Ovary (tissue), 7 donors: ENCODE measurements at regions not wholly inside any gene's neighbourhood (a gene's known extent, or its start where the extent isn't known, plus 50 kb on each side); places are given as distances from the start of the nearest gene placed in this dataset.
"Not testable (repeated sequence)": the region's sequence is repeated elsewhere in the genome, so short reads cannot be mapped to it uniquely, and the experiment has no call there.

Experiments
- DNase-seq, 5 donors: peaks; one replicate each; pipeline ENCODE4 v3.0.0-alpha.2; 2019 to 2020
- H3K27ac ChIP-seq, 2 donors: fragments of 200-600 bp; one replicate each; pipeline versions ENCODE4 v1.5.1 to v1.8.0; 2019 to 2022
- H3K27me3 ChIP-seq: fragments of 200-600 bp; one replicate; pipeline ENCODE4 v1.8.0; 2022
- H3K36me3 ChIP-seq: fragments of 200-600 bp; sonication (generic); one replicate; pipeline ENCODE4 v1.5.1; 2019
- H3K4me1 ChIP-seq: one replicate; pipeline ENCODE4 v1.8.1; 2013; ENCODE audit warnings: mild to moderate bottlenecking, moderate library complexity; ENCODE audit not compliant: insufficient read depth
- H3K4me3 ChIP-seq: fragments of 200-600 bp; sonication (generic); one replicate; pipeline ENCODE4 v1.5.1; 2017
- H3K9me3 ChIP-seq, 2 donors: fragments of 200-600 bp in 1 of 2; sonication (generic) in 1 of 2; one replicate each; pipeline versions ENCODE4 v1.5.1 to v1.8.1; 2013 to 2019; ENCODE audit warnings: mild to moderate bottlenecking in 1 of 2, moderate library complexity in 1 of 2
- EP300 ChIP-seq: sonication (generic); formaldehyde crosslinking; IDR thresholded peaks from one replicate; pipeline ENCODE4 v1.6.1; 2017; ENCODE audit warnings: antibody characterized with exemption
- POLR2A ChIP-seq: fragments of 450-650 bp; IDR thresholded peaks from one replicate; pipeline ENCODE4 v1.6.1; 2017; ENCODE audit warnings: antibody characterized with exemption, mild to moderate bottlenecking, moderate library complexity
- WGBS, 3 donors: extraction: QIAGEN DNeasy Blood & Tissue Kit in 1 of 3; methylation state at CpG; one replicate each; pipeline versions ENCODE4 v1.1.5 to v1.1.7; 2013 to 2017; 5-methylcytosine and 5-hydroxymethylcytosine counted together
- intact Hi-C, 4 donors: fragments of 100-400 bp; cut with DNase I; formaldehyde crosslinking; loops; one replicate each; pipeline versions ENCODE4 v1.11.0 to v1.15.1; 2022 to 2023
- TF ChIP-seq, protein P1 (sequence below), 3 donors: fragments of 450-650 bp in 2 of 3; fragments of 200-600 bp in 1 of 3; IDR thresholded peaks; one replicate each; pipeline versions ENCODE4 v1.5.1 to v1.8.0; 2016 to 2022; ENCODE audit warnings: antibody characterized with exemption in 3 of 3, mild to moderate bottlenecking in 1 of 3
- donor health status: DM: no; HTN: no; CAD: no; lungs with moderate emphysema.
- donor health status: DM: no; HTN: no; CAD: no.
- donor health status: Bipolar disorder and iron deficiency.
- donor health status: DM: no; HTN: no; CAD: no.
- donor health status: DM: yes; HTN: yes; CAD: no.

GRCh38 chr6:167402195-167402686 lies 77.4 kb downstream of the TTLL2 start:
- Histone ChIP-seq H3K36me3 (no peaks in the 10 kb centered on the region), H3K27me3 (no peaks in the 10 kb centered on the region), H3K9me3 (no peaks in the 10 kb centered on the region), H3K4me3 (no peak overlapping the region), H3K4me1 (no peaks in the 10 kb centered on the region), H3K27ac (no peak overlapping the region)
- intact Hi-C loops: no loop called here
- no peak for DNase-seq
- TF ChIP-seq, protein P1, sequence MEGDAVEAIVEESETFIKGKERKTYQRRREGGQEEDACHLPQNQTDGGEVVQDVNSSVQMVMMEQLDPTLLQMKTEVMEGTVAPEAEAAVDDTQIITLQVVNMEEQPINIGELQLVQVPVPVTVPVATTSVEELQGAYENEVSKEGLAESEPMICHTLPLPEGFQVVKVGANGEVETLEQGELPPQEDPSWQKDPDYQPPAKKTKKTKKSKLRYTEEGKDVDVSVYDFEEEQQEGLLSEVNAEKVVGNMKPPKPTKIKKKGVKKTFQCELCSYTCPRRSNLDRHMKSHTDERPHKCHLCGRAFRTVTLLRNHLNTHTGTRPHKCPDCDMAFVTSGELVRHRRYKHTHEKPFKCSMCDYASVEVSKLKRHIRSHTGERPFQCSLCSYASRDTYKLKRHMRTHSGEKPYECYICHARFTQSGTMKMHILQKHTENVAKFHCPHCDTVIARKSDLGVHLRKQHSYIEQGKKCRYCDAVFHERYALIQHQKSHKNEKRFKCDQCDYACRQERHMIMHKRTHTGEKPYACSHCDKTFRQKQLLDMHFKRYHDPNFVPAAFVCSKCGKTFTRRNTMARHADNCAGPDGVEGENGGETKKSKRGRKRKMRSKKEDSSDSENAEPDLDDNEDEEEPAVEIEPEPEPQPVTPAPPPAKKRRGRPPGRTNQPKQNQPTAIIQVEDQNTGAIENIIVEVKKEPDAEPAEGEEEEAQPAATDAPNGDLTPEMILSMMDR (IDR thresholded peaks at IDR 0.05): no peak
- TF ChIP-seq EP300 (no peak), POLR2A (no peak)
- 73 to 78% (median 74%) methylated on average over 16 of the region's 16 CpGs for whole genome bisulfite sequencing, 3 donors

DNA sequence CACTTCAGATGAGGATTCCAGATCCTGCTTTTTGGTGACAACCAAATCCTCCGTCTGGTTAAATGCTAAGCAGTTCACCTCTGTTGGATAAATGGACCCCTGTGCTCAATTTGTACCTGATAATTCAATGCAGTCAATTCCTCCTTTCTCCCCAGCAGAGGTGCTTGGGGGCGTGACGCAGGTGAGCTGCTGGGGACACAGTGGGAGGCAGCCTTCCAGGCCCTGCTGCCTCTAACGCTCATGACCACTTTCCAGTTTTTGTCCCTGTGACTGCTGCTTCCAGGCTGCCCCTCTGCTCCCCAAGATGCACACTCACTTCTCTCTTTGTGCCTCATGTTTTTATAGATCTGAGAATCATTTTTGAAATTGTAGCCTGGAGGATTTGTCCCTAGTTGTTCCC lies 78.5 kb downstream of the TTLL2 start:
- H3K9me3 ChIP-seq: no peaks in the 10 kb centered on the region
- H3K27me3 ChIP-seq: no peaks in the 10 kb centered on the region
- no peaks in the 10 kb centered on the region for H3K4me1 ChIP-seq
- TF ChIP-seq, protein P1 (IDR thresholded peaks at IDR 0.05): no peak
- TF ChIP-seq POLR2A: no peak
- TF ChIP-seq EP300: no peak
- intact Hi-C loops: no loop called here
- no peak overlapping the region for H3K4me3 ChIP-seq
- 80 to 93% (median 87%) methylated on average over 4 of the region's 4 CpGs for WGBS, 3 donors
- no peak overlapping the region for H3K27ac ChIP-seq
- H3K36me3 ChIP-seq: no peaks in the 10 kb centered on the region
- no peak for DNase-seq

DNA sequence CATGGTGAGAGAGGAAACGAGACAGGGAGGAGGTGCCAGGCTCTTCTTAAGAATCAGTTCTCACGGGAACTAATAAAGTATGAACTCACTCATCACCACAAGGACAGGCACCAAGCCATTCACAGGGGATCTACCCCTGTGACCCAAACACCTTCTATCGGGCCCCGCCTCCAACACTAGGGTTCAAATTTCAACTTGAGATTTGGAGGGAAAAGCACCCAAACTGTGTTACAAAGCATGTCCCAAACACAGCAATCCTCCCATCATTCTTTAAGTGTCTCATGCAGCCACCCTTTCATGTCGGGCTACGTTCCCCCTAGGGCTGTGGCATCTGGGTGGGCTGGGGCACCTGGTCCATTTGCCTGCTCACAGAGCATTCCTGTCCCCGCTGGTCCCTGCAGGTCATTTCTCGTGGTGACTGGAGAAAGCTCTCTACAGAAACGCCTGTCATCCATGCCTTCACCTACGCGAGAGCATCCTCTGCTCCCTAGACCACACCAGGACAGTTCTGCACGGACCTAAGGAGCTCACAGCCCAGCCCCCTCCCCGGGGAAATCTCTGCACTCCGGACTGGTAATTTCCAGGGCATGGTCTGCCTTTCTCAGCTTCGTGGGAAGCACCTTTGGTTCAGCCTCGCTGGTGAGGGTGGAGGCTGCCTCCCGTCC lies 79.6 kb downstream of the TTLL2 start:
- Histone ChIP-seq H3K27ac (no peak overlapping the region), H3K27me3 (no peaks in the 10 kb centered on the region), H3K4me1 (no peaks in the 10 kb centered on the region), H3K36me3 (no peaks in the 10 kb centered on the region), H3K4me3 (no peak overlapping the region), H3K9me3 (no peaks in the 10 kb centered on the region)
- 77 to 81% (median 79%) methylated on average over 17 of the region's 17 CpGs for WGBS, 3 donors
- TF ChIP-seq, protein P1 (IDR thresholded peaks at IDR 0.05): no peak
- TF ChIP-seq POLR2A: no peak
- TF ChIP-seq EP300: no peak
- no peak for DNase-seq
- intact Hi-C loops: no loop called here

GRCh38 chr6:167405778-167406532 lies 81.1 kb downstream of the TTLL2 start:
- TF ChIP-seq, protein P1 (IDR thresholded peaks at IDR 0.05): no peak
- Histone ChIP-seq H3K27me3 (no peaks in the 10 kb centered on the region), H3K9me3 (no peaks in the 10 kb centered on the region), H3K27ac (no peak overlapping the region), H3K4me3 (no peak overlapping the region), H3K36me3 (no peaks in the 10 kb centered on the region), H3K4me1 (no peaks in the 10 kb centered on the region)
- WGBS, 3 donors: 79 to 88% (median 87%) methylated on average over 14 of the region's 14 CpGs
- no peak for DNase-seq
- intact Hi-C loops: no loop called here

DNA sequence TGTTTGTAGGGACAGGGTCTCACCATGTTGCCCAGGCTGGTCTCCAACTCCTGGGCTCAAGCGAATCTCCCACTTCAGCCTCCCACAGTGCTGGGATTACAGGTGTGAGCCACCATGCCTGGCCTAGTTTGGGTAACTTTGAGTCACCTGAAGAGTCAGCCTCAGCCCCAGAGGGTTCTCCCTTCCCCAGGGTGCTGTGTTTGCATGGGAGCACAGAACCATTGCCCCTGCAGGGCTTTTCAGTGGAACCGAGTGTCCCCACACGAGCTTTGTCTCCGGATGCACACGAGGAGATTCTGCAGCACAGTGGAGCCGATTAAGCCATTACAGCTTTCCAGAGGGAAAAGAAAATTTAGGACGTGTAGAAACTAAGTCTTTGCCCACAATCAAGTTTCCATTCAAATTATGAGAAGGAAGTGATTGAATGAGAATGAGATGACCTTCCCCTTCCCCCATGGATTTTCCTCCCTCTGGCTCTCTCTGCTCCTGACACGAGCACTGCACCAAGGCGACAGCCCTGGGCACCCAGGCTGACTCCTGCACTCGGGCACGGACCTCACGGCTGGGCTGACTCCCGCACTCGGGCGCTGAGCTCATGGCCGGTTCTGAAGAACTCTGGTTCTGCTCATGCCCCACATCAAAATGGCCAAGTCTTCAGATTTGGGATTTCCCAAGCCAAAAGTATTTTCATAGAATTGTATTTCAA lies 81.8 kb downstream of the TTLL2 start:
- H3K27ac ChIP-seq, DNase-seq, H3K4me1 ChIP-seq, H3K4me3 ChIP-seq, intact Hi-C loops, H3K27me3 ChIP-seq, H3K36me3 ChIP-seq, H3K9me3 ChIP-seq: not testable (repeated sequence)
- whole genome bisulfite sequencing, 3 donors: 79 to 83% (median 80%) methylated on average over 16 of the region's 16 CpGs
